ENCODE measurements at regions not wholly inside any gene's neighbourhood (a gene's known extent, or its start where the extent isn't known, plus 50 kb on each side); places are given as distances from the start of the nearest gene placed in this dataset.

DNA sequence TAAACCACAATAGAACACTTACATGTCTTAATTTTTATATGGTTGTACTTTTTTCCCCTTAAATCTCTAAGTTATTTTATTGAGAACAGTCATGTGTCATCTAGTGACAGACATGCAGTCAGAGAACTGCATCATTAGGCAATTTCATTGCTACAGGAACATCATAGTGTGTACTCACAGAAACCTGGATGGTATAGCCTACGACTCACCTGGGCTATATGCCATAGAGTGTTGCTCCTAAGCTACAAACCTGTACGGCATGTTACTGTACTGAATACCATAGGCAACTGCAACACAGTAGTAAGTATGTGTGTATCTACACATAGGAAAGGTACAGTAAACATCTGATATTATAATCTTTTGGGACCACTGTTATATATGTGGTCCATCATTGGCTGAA is 557.6 kb downstream of the PRKD1 start:
- Histone ChIP-seq H3K4me3 (ENCODE audit: low read length) (no peak overlapping the region), H3K9me3 (ENCODE audit: insufficient read depth, low read length) (no peaks in the 10 kb centered on the region), H3K79me2 (ENCODE audit: low read length) (no peaks in the 10 kb centered on the region), H3K4me1 (ENCODE audit: low read length) (no peaks in the 10 kb centered on the region), H3K27me3 (ENCODE audit: low read depth, low read length) (no peaks in the 10 kb centered on the region), H3K27ac (ENCODE audit: low read length) (no peak overlapping the region), H3K9ac (ENCODE audit: low read length) (no peak overlapping the region), H3K36me3 (replicated peaks; ENCODE audit: low read depth, low read length) (no peaks in the 10 kb centered on the region), H4K20me1 (ENCODE audit: insufficient read depth, low read length) (no peaks in the 10 kb centered on the region), H2AFZ (ENCODE audit: low read depth, low read length) (no peak overlapping the region), H3K4me2 (ENCODE audit: low read length) (no peak overlapping the region)
- TF ChIP-seq EZH2phosphoT487 (IDR thresholded peaks at IDR 0.05; ENCODE audit: low read depth), result no peak
- TF ChIP-seq, protein P1, sequence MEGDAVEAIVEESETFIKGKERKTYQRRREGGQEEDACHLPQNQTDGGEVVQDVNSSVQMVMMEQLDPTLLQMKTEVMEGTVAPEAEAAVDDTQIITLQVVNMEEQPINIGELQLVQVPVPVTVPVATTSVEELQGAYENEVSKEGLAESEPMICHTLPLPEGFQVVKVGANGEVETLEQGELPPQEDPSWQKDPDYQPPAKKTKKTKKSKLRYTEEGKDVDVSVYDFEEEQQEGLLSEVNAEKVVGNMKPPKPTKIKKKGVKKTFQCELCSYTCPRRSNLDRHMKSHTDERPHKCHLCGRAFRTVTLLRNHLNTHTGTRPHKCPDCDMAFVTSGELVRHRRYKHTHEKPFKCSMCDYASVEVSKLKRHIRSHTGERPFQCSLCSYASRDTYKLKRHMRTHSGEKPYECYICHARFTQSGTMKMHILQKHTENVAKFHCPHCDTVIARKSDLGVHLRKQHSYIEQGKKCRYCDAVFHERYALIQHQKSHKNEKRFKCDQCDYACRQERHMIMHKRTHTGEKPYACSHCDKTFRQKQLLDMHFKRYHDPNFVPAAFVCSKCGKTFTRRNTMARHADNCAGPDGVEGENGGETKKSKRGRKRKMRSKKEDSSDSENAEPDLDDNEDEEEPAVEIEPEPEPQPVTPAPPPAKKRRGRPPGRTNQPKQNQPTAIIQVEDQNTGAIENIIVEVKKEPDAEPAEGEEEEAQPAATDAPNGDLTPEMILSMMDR (IDR thresholded peaks at IDR 0.05; ENCODE audit: low read depth, low read length), result no peak

DNA sequence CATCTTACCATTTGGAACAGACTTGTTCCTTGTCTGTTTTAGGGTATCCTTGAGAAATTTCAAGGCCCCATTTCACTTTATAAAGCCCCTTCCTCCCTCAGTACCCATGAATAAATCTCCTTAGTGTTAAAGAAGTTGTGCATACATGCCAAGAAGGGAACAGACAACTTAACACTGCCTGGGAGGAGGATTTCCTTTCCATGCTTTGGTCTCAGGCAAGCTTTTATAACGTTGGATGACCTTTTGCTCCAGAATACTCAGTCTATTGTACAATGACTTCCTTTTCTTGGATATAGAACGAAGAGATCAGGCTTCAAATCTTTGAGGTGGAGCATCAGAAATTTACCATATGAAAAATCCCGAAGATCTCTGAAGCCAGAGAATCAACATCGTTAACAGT is 551.4 kb downstream of the PRKD1 start:
- Histone ChIP-seq H3K4me2 (ENCODE audit: low read length) (no peak overlapping the region), H3K27ac (ENCODE audit: low read length) (no peak overlapping the region), H3K27me3 (ENCODE audit: low read depth, low read length) (no peaks in the 10 kb centered on the region), H3K4me1 (ENCODE audit: low read length) (no peaks in the 10 kb centered on the region), H4K20me1 (ENCODE audit: insufficient read depth, low read length) (no peaks in the 10 kb centered on the region), H3K9ac (ENCODE audit: low read length) (no peak overlapping the region), H3K4me3 (ENCODE audit: low read length) (no peak overlapping the region), H3K9me3 (ENCODE audit: insufficient read depth, low read length) (no peaks in the 10 kb centered on the region), H2AFZ (ENCODE audit: low read depth, low read length) (no peak overlapping the region), H3K36me3 (replicated peaks; ENCODE audit: low read depth, low read length) (no peaks in the 10 kb centered on the region), H3K79me2 (ENCODE audit: low read length) (no peaks in the 10 kb centered on the region)
- TF ChIP-seq, protein P1 (IDR thresholded peaks at IDR 0.05; ENCODE audit: low read depth, low read length), result no peak
- TF ChIP-seq EZH2phosphoT487 (IDR thresholded peaks at IDR 0.05; ENCODE audit: low read depth), result no peak

DNA sequence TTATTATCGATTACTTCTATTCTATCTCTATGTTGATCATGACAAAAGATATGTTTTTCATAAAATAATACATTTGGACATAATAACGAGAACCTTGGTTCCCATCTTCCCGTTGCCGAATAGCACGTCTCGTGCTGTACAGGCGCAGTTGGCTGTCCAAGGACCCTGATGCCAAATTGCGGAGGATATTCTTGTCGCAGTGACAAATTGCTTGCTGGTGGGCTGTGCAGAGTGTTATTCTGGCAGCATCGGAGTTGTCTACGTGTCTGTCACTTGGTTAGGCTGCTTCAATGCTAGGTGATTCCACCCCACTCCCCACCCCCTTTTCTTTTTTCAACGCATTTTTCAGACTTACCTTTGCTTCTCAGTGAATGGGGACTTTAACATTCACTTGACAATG is 546.8 kb downstream of the PRKD1 start:
- H3K36me3 ChIP-seq (replicated peaks; ENCODE audit: low read depth, low read length), result no peaks in the 10 kb centered on the region
- no peak overlapping the region for H3K27ac ChIP-seq (ENCODE audit: low read length)
- H4K20me1 ChIP-seq (ENCODE audit: insufficient read depth, low read length), result no peaks in the 10 kb centered on the region
- no peaks in the 10 kb centered on the region for H3K9me3 ChIP-seq (ENCODE audit: insufficient read depth, low read length)
- no peak overlapping the region for H3K4me3 ChIP-seq (ENCODE audit: low read length)
- H3K4me2 ChIP-seq (ENCODE audit: low read length), result no peak overlapping the region
- H2AFZ ChIP-seq (ENCODE audit: low read depth, low read length), result no peak overlapping the region
- no peaks in the 10 kb centered on the region for H3K79me2 ChIP-seq (ENCODE audit: low read length)
- H3K9ac ChIP-seq (ENCODE audit: low read length), result no peak overlapping the region
- no peaks in the 10 kb centered on the region for H3K4me1 ChIP-seq (ENCODE audit: low read length)
- no peaks in the 10 kb centered on the region for H3K27me3 ChIP-seq (ENCODE audit: low read depth, low read length)
- TF ChIP-seq, protein P1 (IDR thresholded peaks at IDR 0.05; ENCODE audit: low read depth, low read length), result no peak
- TF ChIP-seq EZH2phosphoT487 (IDR thresholded peaks at IDR 0.05; ENCODE audit: low read depth), result no peak

DNA sequence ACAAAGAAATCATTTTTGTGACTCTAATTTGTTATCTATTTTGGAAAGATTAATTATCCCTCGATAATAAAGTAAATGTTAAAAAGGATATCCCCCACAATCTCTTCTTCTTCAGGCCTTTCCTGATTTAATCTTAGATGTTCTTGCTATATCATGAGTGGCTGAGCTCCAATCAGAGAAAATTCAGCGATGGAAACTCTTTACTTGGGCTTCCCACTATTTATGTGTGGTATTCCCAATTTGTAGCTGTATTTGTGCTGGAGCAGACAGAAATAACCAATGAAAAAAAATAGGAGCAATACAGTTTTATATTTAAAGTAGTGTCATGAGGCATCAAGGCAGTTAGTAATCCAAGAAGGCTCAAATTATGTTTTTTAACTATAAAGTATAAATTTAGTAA is 539.1 kb downstream of the PRKD1 start:
- H4K20me1 ChIP-seq (ENCODE audit: insufficient read depth, low read length), result no peaks in the 10 kb centered on the region
- H3K9me3 ChIP-seq (ENCODE audit: insufficient read depth, low read length), result no peaks in the 10 kb centered on the region
- H3K4me3 ChIP-seq (ENCODE audit: low read length), result no peak overlapping the region
- no peaks in the 10 kb centered on the region for H3K79me2 ChIP-seq (ENCODE audit: low read length)
- H3K36me3 ChIP-seq (replicated peaks; ENCODE audit: low read depth, low read length), result no peaks in the 10 kb centered on the region
- no peak overlapping the region for H3K9ac ChIP-seq (ENCODE audit: low read length)
- no peak overlapping the region for H3K4me2 ChIP-seq (ENCODE audit: low read length)
- TF ChIP-seq, protein P1 (IDR thresholded peaks at IDR 0.05; ENCODE audit: low read depth, low read length), result no peak
- no peak for TF ChIP-seq EZH2phosphoT487 (IDR thresholded peaks at IDR 0.05; ENCODE audit: low read depth)
- H2AFZ ChIP-seq (ENCODE audit: low read depth, low read length), result no peak overlapping the region
- no peaks in the 10 kb centered on the region for H3K27me3 ChIP-seq (ENCODE audit: low read depth, low read length)
- no peaks in the 10 kb centered on the region for H3K4me1 ChIP-seq (ENCODE audit: low read length)
- H3K27ac ChIP-seq (ENCODE audit: low read length), result no peak overlapping the region

Data from OCI-LY3 (cell line).